ENCODE measurements at regions not wholly inside any gene's neighbourhood (a gene's known extent, or its start where the extent isn't known, plus 50 kb on each side); places are given as distances from the start of the nearest gene placed in this dataset.

DNA sequence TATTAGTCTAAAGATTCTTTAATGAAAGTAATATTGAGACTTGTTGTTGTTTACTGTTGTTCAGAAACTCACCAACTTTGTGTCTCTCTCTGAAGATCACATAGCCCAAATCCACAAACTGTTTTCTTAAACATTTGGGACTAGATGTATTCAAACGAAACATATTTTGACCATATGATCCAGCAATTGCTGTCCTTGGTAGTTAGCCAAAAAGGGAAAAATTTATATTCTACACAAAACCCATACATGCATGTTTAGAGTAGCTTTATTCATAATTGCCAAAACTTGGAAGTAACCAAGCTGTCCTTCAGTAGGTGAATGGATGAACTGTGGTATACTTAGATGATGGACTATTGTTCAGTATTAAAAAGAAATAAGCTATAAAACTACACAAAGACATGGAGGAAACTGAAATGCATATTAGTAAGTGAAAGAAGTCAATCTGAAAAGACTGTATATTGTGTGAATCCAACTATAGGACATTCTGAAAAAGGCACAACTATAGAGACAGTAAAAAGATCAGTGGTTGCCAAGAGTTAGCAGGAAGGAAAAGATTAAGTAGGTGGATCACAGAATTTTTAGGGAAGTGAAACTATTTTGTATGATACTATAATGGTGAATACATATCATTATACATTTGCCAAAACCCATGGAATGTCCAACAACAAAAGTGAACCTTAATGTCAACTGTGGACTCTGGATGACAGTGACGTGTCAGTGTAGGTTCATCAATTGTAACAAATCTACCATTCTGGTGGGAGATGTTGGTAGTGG, 442.9 kb downstream of the INSC start:
- H2BK12ac ChIP-seq (ENCODE audit: insufficient read length, low read depth, low read length) = no peak overlapping the region
- no peak overlapping the region for H3K14ac ChIP-seq (ENCODE audit: insufficient read depth, low read length)
- peaks cover 5 to 9% of the 10 kb centered on the region in 2 experiments; a peak in 4 of 5 replicates for H3K9me3 Mint-ChIP-seq
- H2BK20ac ChIP-seq (ENCODE audit: low read depth, low read length, poor library complexity, severe bottlenecking) = no peak overlapping the region
- no peak overlapping the region for H4K8ac ChIP-seq (replicated peaks; ENCODE audit: insufficient read length, low read depth, low read length)
- H4K5ac ChIP-seq (ENCODE audit: insufficient read length, low read depth, low read length) = no peak overlapping the region
- no peaks in the 10 kb centered on the region for H4K20me1 ChIP-seq (ENCODE audit: control insufficient read depth, insufficient read depth, insufficient read length)
- no peak overlapping the region for H3K9ac ChIP-seq (ENCODE audit: extremely low read depth, insufficient read length, low read length)
- H3K79me1 ChIP-seq (ENCODE audit: insufficient read depth, low read depth, low read length, poor library complexity, severe bottlenecking) = no peaks in the 10 kb centered on the region
- no CpG with 5 or more reads among the region's 2 CpGs for WGBS (ENCODE audit: extremely low coverage, insufficient read length, low lambda C conversion rate)
- H3K23ac ChIP-seq (ENCODE audit: insufficient read length, low read depth, low read length) = no peak overlapping the region
- no peak overlapping the region for H3K27ac ChIP-seq (ENCODE audit: insufficient read length, low read depth, low read length)
- H2BK120ac ChIP-seq (ENCODE audit: low read depth, low read length, poor library complexity, severe bottlenecking) = no peak overlapping the region
- H3K4me1 Mint-ChIP-seq = peaks cover 49 to 61% of the 10 kb centered on the region in 2 experiments
- peaks cover 10% of the 10 kb centered on the region; the same call in 1 of the 2 replicates for H3K4me1 ChIP-seq (ENCODE audit: insufficient read depth, low read length)
- no peak overlapping the region for H3K4ac ChIP-seq (ENCODE audit: low read depth, low read length)
- peaks cover 8 to 27% (median 11%) of the 10 kb centered on the region in 3 experiments for H3K36me3 Mint-ChIP-seq (ENCODE audit: insufficient read depth in 1 of 3, low read depth in 3 of 3)
- no peaks in the 10 kb centered on the region for H3K9me3 ChIP-seq (ENCODE audit: control insufficient read depth, low read depth, low read length)
- no peak overlapping the region for H3K56ac ChIP-seq (ENCODE audit: insufficient read length, low read depth, low read length)
- no peak overlapping the region for H3K4me2 ChIP-seq (ENCODE audit: insufficient read depth, insufficient read length, low read length)
- H3K27ac Mint-ChIP-seq = peak overlapping the region in 1 of 3 experiments; percentile 55; a peak in 1 of 7 replicates
- H3T11ph ChIP-seq (ENCODE audit: low read length) = no peak overlapping the region
- DNase-seq = no peak
- no peaks in the 10 kb centered on the region for H3K79me2 ChIP-seq (ENCODE audit: insufficient read depth, low read length)
- H3K27me3 ChIP-seq (ENCODE audit: insufficient read depth, low read length) = no peaks in the 10 kb centered on the region
- H3K18ac ChIP-seq (ENCODE audit: insufficient read length, low read depth, low read length) = no peak overlapping the region
- TF ChIP-seq, protein P1, sequence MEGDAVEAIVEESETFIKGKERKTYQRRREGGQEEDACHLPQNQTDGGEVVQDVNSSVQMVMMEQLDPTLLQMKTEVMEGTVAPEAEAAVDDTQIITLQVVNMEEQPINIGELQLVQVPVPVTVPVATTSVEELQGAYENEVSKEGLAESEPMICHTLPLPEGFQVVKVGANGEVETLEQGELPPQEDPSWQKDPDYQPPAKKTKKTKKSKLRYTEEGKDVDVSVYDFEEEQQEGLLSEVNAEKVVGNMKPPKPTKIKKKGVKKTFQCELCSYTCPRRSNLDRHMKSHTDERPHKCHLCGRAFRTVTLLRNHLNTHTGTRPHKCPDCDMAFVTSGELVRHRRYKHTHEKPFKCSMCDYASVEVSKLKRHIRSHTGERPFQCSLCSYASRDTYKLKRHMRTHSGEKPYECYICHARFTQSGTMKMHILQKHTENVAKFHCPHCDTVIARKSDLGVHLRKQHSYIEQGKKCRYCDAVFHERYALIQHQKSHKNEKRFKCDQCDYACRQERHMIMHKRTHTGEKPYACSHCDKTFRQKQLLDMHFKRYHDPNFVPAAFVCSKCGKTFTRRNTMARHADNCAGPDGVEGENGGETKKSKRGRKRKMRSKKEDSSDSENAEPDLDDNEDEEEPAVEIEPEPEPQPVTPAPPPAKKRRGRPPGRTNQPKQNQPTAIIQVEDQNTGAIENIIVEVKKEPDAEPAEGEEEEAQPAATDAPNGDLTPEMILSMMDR (conservative IDR thresholded peaks at IDR 0.05) = no peak
- H2AK5ac ChIP-seq (ENCODE audit: insufficient read length, low read length) = no peak overlapping the region
- no peak overlapping the region for H2AFZ ChIP-seq (ENCODE audit: low read length)
- H3K4me3 Mint-ChIP-seq = no peak overlapping the region
- H2BK15ac ChIP-seq (ENCODE audit: low read depth, low read length) = no peak overlapping the region
- no peaks in the 10 kb centered on the region for H3K23me2 ChIP-seq (ENCODE audit: insufficient read length, low read depth, low read length, poor library complexity, severe bottlenecking)
- H4K91ac ChIP-seq (ENCODE audit: insufficient read length, low read depth, low read length) = no peak overlapping the region
- H3K27me3 Mint-ChIP-seq (ENCODE audit: low read depth) = peaks cover 1% of the 10 kb centered on the region; the same call in 1 of the 2 replicates
- H2BK5ac ChIP-seq (ENCODE audit: insufficient read length, low read length) = no peak overlapping the region

Measured in H9 (cell line).